ENCODE measurements at regions not wholly inside any gene's neighbourhood (a gene's known extent, or its start where the extent isn't known, plus 50 kb on each side); places are given as distances from the start of the nearest gene placed in this dataset.

DNA sequence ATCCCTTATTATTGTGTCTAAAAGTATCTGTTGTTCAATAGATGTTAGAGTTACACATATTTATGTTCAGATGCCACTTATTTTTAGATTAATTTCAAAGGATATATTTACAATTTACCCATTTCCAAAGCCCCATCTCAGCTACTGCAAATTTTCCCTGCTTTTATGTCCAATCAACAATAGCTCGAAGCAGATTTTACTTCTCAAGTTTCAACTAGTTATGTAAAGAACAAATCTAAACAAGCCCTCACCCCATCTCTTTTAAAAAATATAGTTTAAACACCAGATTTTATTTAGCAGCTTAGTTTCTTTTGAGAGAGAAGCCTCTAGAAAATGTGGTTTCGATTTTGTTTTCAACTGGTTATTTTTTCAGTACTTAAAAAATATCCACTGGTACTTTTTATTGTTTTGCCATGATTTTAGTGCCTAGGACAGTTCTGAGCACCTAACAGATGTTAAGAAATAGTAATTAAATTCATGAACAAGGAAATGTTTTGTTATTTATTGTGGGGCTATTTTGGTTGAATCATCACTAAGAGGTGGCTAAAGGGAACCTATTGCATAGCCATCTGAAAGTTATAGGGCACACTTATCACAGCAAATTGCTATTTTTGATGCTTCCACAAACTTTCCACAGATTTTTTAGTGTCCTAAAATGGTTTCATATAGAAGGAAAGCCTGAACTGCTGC is 96.2 kb upstream of the BMP4 start:
- Histone ChIP-seq H3K27ac (ENCODE audit: insufficient read depth in 1 of 2, low read depth in 1 of 2, low read length in 2 of 2, poor library complexity in 1 of 2, severe bottlenecking in 2 of 2) (no peak overlapping the region), H3K27me3 (replicated peaks in 2 of 5; ENCODE audit: control insufficient read depth in 4 of 5, insufficient read depth in 5 of 5, low read length in 4 of 5) (no peaks in the 10 kb centered on the region), H3K9me3 (ENCODE audit: control extremely low read depth in 1 of 5, control insufficient read depth in 4 of 5, insufficient read depth in 2 of 5, low read depth in 1 of 5, low read length in 4 of 5) (peaks cover 0 to 1% (median 0%) of the 10 kb centered on the region in 5 experiments), H3K36me3 (ENCODE audit: control insufficient read depth in 4 of 4, insufficient read depth in 4 of 4, low read length in 3 of 4) (no peaks in the 10 kb centered on the region), H3K4me3 (ENCODE audit: control insufficient read depth in 1 of 7, extremely low read depth in 1 of 7, insufficient read depth in 4 of 7, low read depth in 2 of 7, low read length in 6 of 7) (no peak overlapping the region), H3K4me1 (ENCODE audit: control extremely low read depth in 1 of 4, control insufficient read depth in 4 of 4, insufficient read depth in 4 of 4, low read length in 3 of 4) (no peaks in the 10 kb centered on the region)
- POLR2A ChIA-PET = interaction anchor here (0.6 kb wide), 1 partner anchor 1134 kb away, joined by 3 read pairs; no protein-coding TSS in a partner anchor
- DNase-seq = no peak
- 86% methylated on average over 1 of the region's 2 CpGs for WGBS (ENCODE audit: insufficient coverage)
- CTCF ChIA-PET = no interaction called here

DNA sequence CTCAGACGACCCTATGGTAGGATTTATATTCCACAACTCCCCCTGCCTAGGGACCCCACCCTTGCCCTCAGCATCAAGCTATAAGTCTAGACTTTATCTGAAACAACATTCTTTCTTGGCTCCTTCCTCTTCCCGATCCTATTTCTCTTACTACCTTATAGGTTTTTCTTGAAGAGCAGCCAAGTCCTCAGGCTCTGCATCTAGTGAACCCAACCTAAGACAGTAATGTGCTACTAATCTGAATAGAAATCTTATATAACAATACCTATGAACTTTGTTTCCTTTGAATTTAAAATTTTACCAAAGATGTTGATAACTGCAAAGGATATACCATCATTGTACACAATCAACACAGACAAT is 96.7 kb upstream of the BMP4 start:
- 85% methylated on average over 1 of the region's 2 CpGs for WGBS (ENCODE audit: insufficient coverage)
- Histone ChIP-seq H3K4me3 (ENCODE audit: control insufficient read depth in 1 of 7, extremely low read depth in 1 of 7, insufficient read depth in 4 of 7, low read depth in 2 of 7, low read length in 6 of 7) (no peak overlapping the region), H3K9me3 (ENCODE audit: control extremely low read depth in 1 of 5, control insufficient read depth in 4 of 5, insufficient read depth in 2 of 5, low read depth in 1 of 5, low read length in 4 of 5) (peaks cover 0 to 1% (median 0%) of the 10 kb centered on the region in 5 experiments), H3K4me1 (ENCODE audit: control extremely low read depth in 1 of 4, control insufficient read depth in 4 of 4, insufficient read depth in 4 of 4, low read length in 3 of 4) (no peaks in the 10 kb centered on the region), H3K27me3 (replicated peaks in 2 of 5; ENCODE audit: control insufficient read depth in 4 of 5, insufficient read depth in 5 of 5, low read length in 4 of 5) (no peaks in the 10 kb centered on the region), H3K36me3 (ENCODE audit: control insufficient read depth in 4 of 4, insufficient read depth in 4 of 4, low read length in 3 of 4) (no peaks in the 10 kb centered on the region), H3K27ac (ENCODE audit: insufficient read depth in 1 of 2, low read depth in 1 of 2, low read length in 2 of 2, poor library complexity in 1 of 2, severe bottlenecking in 2 of 2) (no peak overlapping the region)
- no peak for DNase-seq
- CTCF ChIA-PET = no interaction called here
- POLR2A ChIA-PET = interaction anchor here (0.6 kb wide), 1 partner anchor 1135 kb away, joined by 3 read pairs; no protein-coding TSS in a partner anchor

DNA sequence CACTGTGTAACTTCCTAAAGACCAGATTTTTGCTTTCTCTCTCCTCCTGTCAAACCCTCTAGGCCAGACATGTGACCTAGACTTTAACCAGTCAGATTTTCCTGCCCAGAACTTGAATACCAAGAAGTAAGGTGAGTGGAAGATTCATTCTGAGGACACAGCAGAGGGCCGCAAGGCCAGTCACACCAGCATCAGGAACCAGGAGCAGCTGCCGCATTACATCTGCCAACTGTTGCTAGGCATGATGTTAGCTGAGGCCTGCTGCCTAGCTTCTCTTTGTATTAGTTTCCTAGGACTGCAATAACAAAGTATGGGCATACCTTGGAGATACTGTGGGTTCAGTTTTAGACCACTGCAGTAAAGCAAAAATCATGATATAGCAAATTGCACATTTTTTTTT is 101.9 kb upstream of the BMP4 start:
- Histone ChIP-seq H3K27ac (ENCODE audit: insufficient read depth in 1 of 2, low read depth in 1 of 2, low read length in 2 of 2, poor library complexity in 1 of 2, severe bottlenecking in 2 of 2) (no peak overlapping the region), H3K36me3 (ENCODE audit: control insufficient read depth in 4 of 4, insufficient read depth in 4 of 4, low read length in 3 of 4) (no peaks in the 10 kb centered on the region), H3K4me1 (ENCODE audit: control extremely low read depth in 1 of 4, control insufficient read depth in 4 of 4, insufficient read depth in 4 of 4, low read length in 3 of 4) (no peaks in the 10 kb centered on the region), H3K9me3 (ENCODE audit: control extremely low read depth in 1 of 5, control insufficient read depth in 4 of 5, insufficient read depth in 2 of 5, low read depth in 1 of 5, low read length in 4 of 5) (no peaks in the 10 kb centered on the region), H3K27me3 (replicated peaks in 2 of 5; ENCODE audit: control insufficient read depth in 4 of 5, insufficient read depth in 5 of 5, low read length in 4 of 5) (no peaks in the 10 kb centered on the region), H3K4me3 (ENCODE audit: control insufficient read depth in 1 of 7, extremely low read depth in 1 of 7, insufficient read depth in 4 of 7, low read depth in 2 of 7, low read length in 6 of 7) (no peak overlapping the region)
- CTCF ChIA-PET = no interaction called here
- WGBS (ENCODE audit: insufficient coverage) = no CpG with 5 or more reads among the region's 2 CpGs
- DNase-seq = no peak
- POLR2A ChIA-PET = no interaction called here

DNA sequence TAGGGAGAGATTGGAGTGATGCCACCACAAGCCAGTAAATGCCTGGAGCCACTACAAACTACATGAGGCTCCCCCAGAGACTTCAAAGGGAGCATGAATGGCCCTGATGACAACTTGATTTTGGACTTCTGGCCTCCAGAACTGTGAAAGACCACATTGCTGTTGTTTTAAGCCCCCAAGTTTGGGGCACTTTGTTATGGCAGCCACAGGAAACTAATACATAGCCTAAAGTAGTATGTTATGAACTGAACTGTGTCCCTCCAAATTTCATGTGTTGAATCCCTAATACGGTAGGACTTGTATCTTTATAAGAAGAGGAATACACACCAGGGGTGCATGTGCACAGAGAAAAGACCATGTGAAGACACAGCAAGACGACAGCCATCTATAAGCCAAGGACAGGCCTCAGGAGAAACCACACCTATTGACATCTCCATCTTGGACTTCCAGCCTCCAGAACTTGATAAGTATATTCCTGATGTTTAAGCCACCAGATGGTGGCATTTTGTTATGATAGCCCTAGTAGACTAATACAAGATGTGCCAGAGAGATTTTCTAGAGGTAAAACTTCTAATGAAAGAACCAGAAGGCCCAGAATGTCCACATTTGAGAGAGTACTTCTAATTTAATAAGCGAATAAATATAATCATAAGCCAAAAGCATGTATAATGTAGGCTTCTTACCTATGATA is 127.1 kb upstream of the BMP4 start:
- DNase-seq = no peak
- POLR2A ChIA-PET = no interaction called here

DNA sequence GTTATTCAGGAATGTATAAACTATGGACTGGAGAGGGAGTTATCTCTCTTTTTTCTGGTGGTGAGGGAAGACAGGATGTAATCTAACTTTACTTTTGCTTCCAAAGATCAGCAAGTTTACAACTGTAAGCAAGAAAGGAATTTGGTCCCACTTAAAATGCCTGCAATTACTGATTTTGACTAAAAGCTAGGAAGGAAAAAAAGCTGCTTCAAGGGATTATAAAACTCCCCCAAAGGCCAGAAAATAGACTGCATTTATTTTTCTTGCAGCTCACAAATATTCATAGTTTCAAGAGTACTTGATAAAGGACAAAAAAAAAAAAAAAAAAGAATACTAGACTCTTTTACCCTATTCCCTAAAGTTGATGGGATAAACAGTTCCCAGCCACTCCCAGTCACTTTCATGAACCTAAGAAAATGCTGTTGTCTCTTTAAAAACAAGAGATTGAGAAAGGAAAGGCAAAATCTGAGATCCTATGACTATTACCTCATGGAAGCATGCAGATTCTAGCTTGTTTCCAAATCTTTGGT is 128.7 kb upstream of the BMP4 start:
- no peak for DNase-seq
- ChIA-PET POLR2A (no interaction called here), CTCF (no interaction called here)
- H3K27ac ChIP-seq (ENCODE audit: insufficient read depth in 1 of 2, low read depth in 1 of 2, low read length in 2 of 2, poor library complexity in 1 of 2, severe bottlenecking in 2 of 2) = no peak overlapping the region
- H3K27me3 ChIP-seq (replicated peaks in 2 of 5; ENCODE audit: control insufficient read depth in 4 of 5, insufficient read depth in 5 of 5, low read length in 4 of 5) = peaks cover 0 to 5% (median 0%) of the 10 kb centered on the region in 5 experiments
- H3K4me1 ChIP-seq (ENCODE audit: control extremely low read depth in 1 of 4, control insufficient read depth in 4 of 4, insufficient read depth in 4 of 4, low read length in 3 of 4) = no peaks in the 10 kb centered on the region
- no peaks in the 10 kb centered on the region for H3K36me3 ChIP-seq (ENCODE audit: control insufficient read depth in 4 of 4, insufficient read depth in 4 of 4, low read length in 3 of 4)
- H3K9me3 ChIP-seq (ENCODE audit: control extremely low read depth in 1 of 5, control insufficient read depth in 4 of 5, insufficient read depth in 2 of 5, low read depth in 1 of 5, low read length in 4 of 5) = no peaks in the 10 kb centered on the region
- no peak overlapping the region for H3K4me3 ChIP-seq (ENCODE audit: control insufficient read depth in 1 of 7, extremely low read depth in 1 of 7, insufficient read depth in 4 of 7, low read depth in 2 of 7, low read length in 6 of 7)

More for the DNA sequence above, 127.1 kb upstream of the BMP4 start:
- Histone ChIP-seq H3K4me3 (ENCODE audit: control insufficient read depth in 1 of 7, extremely low read depth in 1 of 7, insufficient read depth in 4 of 7, low read depth in 2 of 7, low read length in 6 of 7) (no peak overlapping the region), H3K4me1 (ENCODE audit: control extremely low read depth in 1 of 4, control insufficient read depth in 4 of 4, insufficient read depth in 4 of 4, low read length in 3 of 4) (no peaks in the 10 kb centered on the region), H3K27ac (ENCODE audit: insufficient read depth in 1 of 2, low read depth in 1 of 2, low read length in 2 of 2, poor library complexity in 1 of 2, severe bottlenecking in 2 of 2) (no peak overlapping the region), H3K27me3 (replicated peaks in 2 of 5; ENCODE audit: control insufficient read depth in 4 of 5, insufficient read depth in 5 of 5, low read length in 4 of 5) (peaks cover 0 to 3% (median 0%) of the 10 kb centered on the region in 5 experiments), H3K36me3 (ENCODE audit: control insufficient read depth in 4 of 4, insufficient read depth in 4 of 4, low read length in 3 of 4) (no peaks in the 10 kb centered on the region), H3K9me3 (ENCODE audit: control extremely low read depth in 1 of 5, control insufficient read depth in 4 of 5, insufficient read depth in 2 of 5, low read depth in 1 of 5, low read length in 4 of 5) (no peaks in the 10 kb centered on the region)
- 100% methylated on average over 1 of the region's 3 CpGs for WGBS (ENCODE audit: insufficient coverage)
- CTCF ChIA-PET = no interaction called here

DNA sequence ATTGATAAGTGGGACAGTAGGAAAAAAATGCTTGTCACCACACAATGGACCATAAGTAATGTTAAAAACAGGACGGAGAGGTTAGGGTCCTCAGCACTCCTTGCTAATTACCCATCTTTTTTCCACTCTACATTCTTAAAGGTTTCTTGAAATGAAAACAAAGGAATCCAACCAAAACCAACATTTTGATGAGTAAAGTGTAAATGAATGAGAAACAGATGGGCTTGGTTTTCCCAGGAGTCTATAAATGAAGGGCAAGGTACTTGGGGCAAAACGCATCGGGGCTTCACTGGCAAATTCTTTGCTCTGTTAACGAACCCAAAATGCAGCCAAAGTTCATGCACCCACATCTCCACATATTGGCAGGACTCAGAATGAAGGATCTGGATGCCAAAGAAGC is 129.2 kb upstream of the BMP4 start:
- ChIA-PET CTCF (no interaction called here), POLR2A (no interaction called here)
- peaks cover 0 to under 1% (median 0%) of the 10 kb centered on the region in 5 experiments for H3K9me3 ChIP-seq (ENCODE audit: control extremely low read depth in 1 of 5, control insufficient read depth in 4 of 5, insufficient read depth in 2 of 5, low read depth in 1 of 5, low read length in 4 of 5)
- DNase-seq = no peak
- no peaks in the 10 kb centered on the region for H3K4me1 ChIP-seq (ENCODE audit: control extremely low read depth in 1 of 4, control insufficient read depth in 4 of 4, insufficient read depth in 4 of 4, low read length in 3 of 4)
- no peak overlapping the region for H3K27ac ChIP-seq (ENCODE audit: insufficient read depth in 1 of 2, low read depth in 1 of 2, low read length in 2 of 2, poor library complexity in 1 of 2, severe bottlenecking in 2 of 2)
- no peak overlapping the region for H3K4me3 ChIP-seq (ENCODE audit: control insufficient read depth in 1 of 7, extremely low read depth in 1 of 7, insufficient read depth in 4 of 7, low read depth in 2 of 7, low read length in 6 of 7)
- H3K36me3 ChIP-seq (ENCODE audit: control insufficient read depth in 4 of 4, insufficient read depth in 4 of 4, low read length in 3 of 4) = no peaks in the 10 kb centered on the region
- 80% methylated on average over 1 of the region's 4 CpGs for WGBS (ENCODE audit: insufficient coverage)
- H3K27me3 ChIP-seq (replicated peaks in 2 of 5; ENCODE audit: control insufficient read depth in 4 of 5, insufficient read depth in 5 of 5, low read length in 4 of 5) = peaks cover 0 to 5% (median 0%) of the 10 kb centered on the region in 5 experiments

DNA sequence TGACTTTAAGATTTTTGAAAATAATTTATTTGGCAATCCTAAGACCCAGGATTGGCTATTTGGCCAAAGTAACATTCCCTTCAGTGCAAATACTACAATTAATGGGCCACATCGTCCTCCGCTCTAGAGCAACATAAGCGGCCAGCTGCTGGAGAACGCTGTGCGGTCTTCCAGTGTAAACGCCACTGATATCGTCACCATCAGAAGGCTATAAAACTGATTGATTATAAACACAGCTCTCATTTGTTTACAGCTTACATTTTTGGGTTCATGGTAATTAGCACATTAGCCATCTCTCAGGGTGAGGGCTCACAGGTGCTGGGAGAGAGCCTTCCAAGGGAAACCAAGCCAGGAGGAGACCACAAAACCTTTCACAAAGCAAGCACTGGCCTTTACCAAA is 130.1 kb upstream of the BMP4 start:
- ChIA-PET POLR2A (interaction anchor here (0.6 kb wide), 1 partner anchor 21 kb away, joined by 5 read pairs; no protein-coding TSS in a partner anchor), CTCF (no interaction called here)

More for the DNA sequence above, 130.1 kb upstream of the BMP4 start:
- Histone ChIP-seq H3K27me3 (replicated peaks in 2 of 5; ENCODE audit: control insufficient read depth in 4 of 5, insufficient read depth in 5 of 5, low read length in 4 of 5) (peaks cover 0 to 5% (median 0%) of the 10 kb centered on the region in 5 experiments), H3K4me1 (ENCODE audit: control extremely low read depth in 1 of 4, control insufficient read depth in 4 of 4, insufficient read depth in 4 of 4, low read length in 3 of 4) (no peaks in the 10 kb centered on the region), H3K27ac (ENCODE audit: insufficient read depth in 1 of 2, low read depth in 1 of 2, low read length in 2 of 2, poor library complexity in 1 of 2, severe bottlenecking in 2 of 2) (no peak overlapping the region), H3K4me3 (ENCODE audit: control insufficient read depth in 1 of 7, extremely low read depth in 1 of 7, insufficient read depth in 4 of 7, low read depth in 2 of 7, low read length in 6 of 7) (no peak overlapping the region), H3K36me3 (ENCODE audit: control insufficient read depth in 4 of 4, insufficient read depth in 4 of 4, low read length in 3 of 4) (no peaks in the 10 kb centered on the region), H3K9me3 (ENCODE audit: control extremely low read depth in 1 of 5, control insufficient read depth in 4 of 5, insufficient read depth in 2 of 5, low read depth in 1 of 5, low read length in 4 of 5) (peaks cover 0 to 3% (median 0%) of the 10 kb centered on the region in 5 experiments)
- WGBS (ENCODE audit: insufficient coverage) = 73% methylated on average over 7 of the region's 7 CpGs
- no peak for DNase-seq

Measured in common myeloid progenitor, CD34-positive (primary cell).